GM23248 (cell line): ENCODE measurements at regions not wholly inside any gene's neighbourhood (a gene's known extent, or its start where the extent isn't known, plus 50 kb on each side); places are given as distances from the start of the nearest gene placed in this dataset.

ENCODE experiments used
- DNase-seq: peaks from one replicate; pipeline ENCODE4 v3.0.0-alpha.2; 2015
- H2AFZ ChIP-seq: fragments of 200-600 bp; sonication (generic); 2 replicates; pipeline ENCODE4 v1.6.1; 2016; ENCODE audit warnings: antibody characterized with exemption
- H3F3A ChIP-seq: fragments of 200-600 bp; sonication (generic); 2 replicates; pipeline ENCODE4 v1.6.1; 2016; ENCODE audit warnings: mild to moderate bottlenecking, antibody characterized with exemption, mixed run types; ENCODE audit not compliant: insufficient read depth
- H3K27ac ChIP-seq: fragments of 200-600 bp; sonication (generic); 2 replicates; pipeline ENCODE4 v1.5.1; 2016; ENCODE audit warnings: mild to moderate bottlenecking
- H3K27me3 ChIP-seq: fragments of 200-600 bp; sonication (generic); replicated peaks from 2 replicates; pipeline ENCODE4 v1.6.1; 2016; ENCODE audit warnings: mild to moderate bottlenecking; ENCODE audit not compliant: insufficient read depth
- H3K36me3 ChIP-seq: fragments of 200-600 bp; sonication (generic); 2 replicates; pipeline ENCODE4 v1.6.1; 2016; ENCODE audit warnings: low read depth, mild to moderate bottlenecking
- H3K4me1 ChIP-seq: fragments of 200-600 bp; sonication (generic); 2 replicates; pipeline ENCODE4 v1.6.1; 2016; ENCODE audit warnings: mild to moderate bottlenecking; ENCODE audit not compliant: insufficient read depth
- H3K4me2 ChIP-seq: fragments of 200-600 bp; sonication (generic); one replicate; pipeline ENCODE4 v1.6.1; 2016; ENCODE audit warnings: mild to moderate bottlenecking; ENCODE audit not compliant: unreplicated experiment
- H3K4me3 ChIP-seq: fragments of 200-600 bp; sonication (generic); 2 replicates; pipeline ENCODE4 v1.5.1; 2016; ENCODE audit warnings: mild to moderate bottlenecking
- H3K79me2 ChIP-seq: fragments of 200-600 bp; sonication (generic); 2 replicates; pipeline ENCODE4 v1.6.1; 2016; ENCODE audit warnings: mild to moderate bottlenecking; ENCODE audit not compliant: insufficient read depth
- H3K9ac ChIP-seq: fragments of 200-600 bp; sonication (generic); 2 replicates; pipeline ENCODE4 v1.6.1; 2016; ENCODE audit warnings: mild to moderate bottlenecking
- H3K9me2 ChIP-seq: fragments of 200-600 bp; sonication (generic); 2 replicates; pipeline ENCODE4 v1.6.1; 2016; ENCODE audit warnings: mixed run types, mild to moderate bottlenecking, moderate library complexity; ENCODE audit not compliant: insufficient read depth
- H3K9me3 ChIP-seq: fragments of 200-600 bp; sonication (generic); one replicate; pipeline ENCODE4 v1.6.1; 2017; ENCODE audit warnings: low read depth
- H4K20me1 ChIP-seq: fragments of 200-600 bp; sonication (generic); 2 replicates; pipeline ENCODE4 v1.6.0; 2016; ENCODE audit not compliant: insufficient read depth
- EZH2 ChIP-seq: fragments of 200-600 bp; sonication (generic); IDR thresholded peaks from 2 replicates; pipeline ENCODE4 v1.6.1; 2018; ENCODE audit warnings: antibody characterized with exemption, mild to moderate bottlenecking; ENCODE audit not compliant: insufficient read depth, poor library complexity, severe bottlenecking
- EZH2phosphoT487 ChIP-seq: fragments of 200-600 bp; sonication (generic); IDR thresholded peaks from 2 replicates; pipeline ENCODE4 v1.6.1; 2018; ENCODE audit warnings: antibody characterized with exemption, moderate library complexity, mild to moderate bottlenecking, low read depth; ENCODE audit not compliant: insufficient read depth
- WGBS, 2 experiments: methylation state at CpG; one replicate each; pipeline ENCODE4 v1.1.6; 2015 to 2017; ENCODE audit warnings: low lambda C conversion rate in 2 of 2, low coverage in 1 of 2; ENCODE audit errors: missing lambda C conversion rate in 2 of 2; 5-methylcytosine and 5-hydroxymethylcytosine counted together
- in situ Hi-C: fragments of 300-500 bp; cut with MboI; formaldehyde crosslinking; loops from 2 replicates; pipeline ENCODE4 v1.15.0; 2020

- H3K9me3 ChIP-seq = no peaks in the 10 kb centered on the region
- H3K9ac ChIP-seq = no peak overlapping the region
- no peaks in the 10 kb centered on the region for H3K79me2 ChIP-seq
- no peak overlapping the region for H3K4me3 ChIP-seq
- in situ Hi-C loops = no loop called here
- H2AFZ ChIP-seq = no peak overlapping the region
- H3K27ac ChIP-seq = no peak overlapping the region
- TF ChIP-seq EZH2phosphoT487 = no peak
- no peak for TF ChIP-seq EZH2
- DNase-seq = no peak
- H3K27me3 ChIP-seq = no peaks in the 10 kb centered on the region
- H3K9me2 ChIP-seq = no peaks in the 10 kb centered on the region
- no peaks in the 10 kb centered on the region for H3F3A ChIP-seq
- H3K36me3 ChIP-seq = no peaks in the 10 kb centered on the region
- no peaks in the 10 kb centered on the region for H4K20me1 ChIP-seq
- peaks cover 10% of the 10 kb centered on the region; the same call in 1 of the 2 replicates for H3K4me1 ChIP-seq
- no peak overlapping the region for H3K4me2 ChIP-seq
These were observed 207.3 kb downstream of the NECTIN3 start for GRCh38 chr3:111278959-111279358.

GRCh38 chr3:111282024-111282423 lies 210.4 kb downstream of the NECTIN3 start:
- Histone ChIP-seq H3K9me2 (no peaks in the 10 kb centered on the region), H3F3A (no peaks in the 10 kb centered on the region), H4K20me1 (no peaks in the 10 kb centered on the region), H3K27me3 (no peaks in the 10 kb centered on the region), H3K4me1 (peaks cover 6% of the 10 kb centered on the region; the same call in 1 of the 2 replicates), H3K4me3 (no peak overlapping the region), H3K9me3 (no peaks in the 10 kb centered on the region), H3K4me2 (no peak overlapping the region), H3K27ac (no peak overlapping the region), H2AFZ (no peak overlapping the region), H3K79me2 (no peaks in the 10 kb centered on the region), H3K9ac (no peak overlapping the region), H3K36me3 (no peaks in the 10 kb centered on the region)
- in situ Hi-C loops = no loop called here
- DNase-seq = no peak
- TF ChIP-seq EZH2 (no peak), EZH2phosphoT487 (no peak)
- 63% methylated on average over 6 of the region's 6 CpGs for WGBS, 2 experiments

- Histone ChIP-seq H3K79me2 (no peaks in the 10 kb centered on the region), H3K4me2 (no peak overlapping the region), H3K27ac (no peak overlapping the region), H3K9me3 (no peaks in the 10 kb centered on the region), H3K4me1 (no peaks in the 10 kb centered on the region), H3K4me3 (no peak overlapping the region), H4K20me1 (no peaks in the 10 kb centered on the region), H3F3A (no peaks in the 10 kb centered on the region), H3K27me3 (no peaks in the 10 kb centered on the region), H3K9me2 (no peaks in the 10 kb centered on the region), H3K9ac (no peak overlapping the region), H2AFZ (no peak overlapping the region), H3K36me3 (no peaks in the 10 kb centered on the region)
- WGBS, 2 experiments = 55 to 61% methylated on average over 4 of the region's 4 CpGs
- no peak for DNase-seq
- TF ChIP-seq EZH2phosphoT487 = no peak
- no peak for TF ChIP-seq EZH2
- in situ Hi-C loops = no loop called here
These were observed 211.5 kb downstream of the NECTIN3 start for GRCh38 chr3:111283165-111283564.

GRCh38 chr3:111284503-111285183 lies 213.0 kb downstream of the NECTIN3 start:
- no peaks in the 10 kb centered on the region for H3K9me2 ChIP-seq
- no peaks in the 10 kb centered on the region for H3F3A ChIP-seq
- TF ChIP-seq EZH2 = no peak
- TF ChIP-seq EZH2phosphoT487 = no peak
- no peak overlapping the region for H3K27ac ChIP-seq
- H3K27me3 ChIP-seq = no peaks in the 10 kb centered on the region
- in situ Hi-C loops = no loop called here
- no peaks in the 10 kb centered on the region for H3K36me3 ChIP-seq
- H3K4me1 ChIP-seq = no peaks in the 10 kb centered on the region
- no peak for DNase-seq
- H3K4me2 ChIP-seq = no peak overlapping the region
- H3K4me3 ChIP-seq = no peak overlapping the region
- no peak overlapping the region for H2AFZ ChIP-seq
- H3K79me2 ChIP-seq = no peaks in the 10 kb centered on the region
- WGBS, 2 experiments = 47 to 58% methylated on average over 4 of the region's 4 CpGs
- H3K9me3 ChIP-seq = no peaks in the 10 kb centered on the region
- no peaks in the 10 kb centered on the region for H4K20me1 ChIP-seq
- no peak overlapping the region for H3K9ac ChIP-seq

GRCh38 chr3:111285184-111285538 lies 213.5 kb downstream of the NECTIN3 start:
- Histone ChIP-seq H3K4me2 (no peak overlapping the region), H2AFZ (no peak overlapping the region), H4K20me1 (no peaks in the 10 kb centered on the region), H3K36me3 (no peaks in the 10 kb centered on the region), H3K4me1 (no peaks in the 10 kb centered on the region), H3K27ac (no peak overlapping the region), H3K9ac (no peak overlapping the region), H3K4me3 (no peak overlapping the region), H3K79me2 (no peaks in the 10 kb centered on the region), H3K9me3 (no peaks in the 10 kb centered on the region), H3F3A (no peaks in the 10 kb centered on the region), H3K27me3 (no peaks in the 10 kb centered on the region), H3K9me2 (no peaks in the 10 kb centered on the region)
- in situ Hi-C loops = no loop called here
- no peak for TF ChIP-seq EZH2phosphoT487
- TF ChIP-seq EZH2 = no peak
- DNase-seq = no peak
- WGBS, 2 experiments = 78 to 83% methylated on average over 1 of the region's 1 CpG
